ENCODE measurements at regions not wholly inside any gene's neighbourhood (a gene's known extent, or its start where the extent isn't known, plus 50 kb on each side); places are given as distances from the start of the nearest gene placed in this dataset.
"Not testable (repeated sequence)": the region's sequence is repeated elsewhere in the genome, so short reads cannot be mapped to it uniquely, and the experiment has no call there.

DNA sequence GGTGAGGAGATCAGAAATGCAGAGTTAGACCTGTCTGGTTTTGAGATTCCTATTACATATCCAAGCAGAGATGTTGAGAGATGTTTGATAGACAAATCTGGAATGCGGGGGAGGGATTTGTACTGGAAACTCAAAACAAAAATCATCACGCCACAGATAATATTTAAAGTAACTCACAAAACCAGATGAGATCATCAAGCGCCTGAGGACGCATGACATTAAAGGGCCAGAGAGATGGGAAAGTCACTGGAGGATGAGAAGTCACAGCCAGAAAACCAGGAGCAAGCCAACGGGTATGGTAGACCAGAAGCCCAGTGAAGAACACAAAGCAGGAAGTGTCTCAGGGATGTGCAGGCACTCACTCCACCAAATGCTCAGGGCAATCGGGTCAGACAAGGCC is 87.7 kb downstream of the DLL1 start:
- peaks cover 7 to 27% (median 19%) of the 10 kb centered on the region in 11 experiments; a peak in 20 of 22 replicates for H3K9me3 ChIP-seq (replicated peaks in 1 of 11)
- H3K4me3 ChIP-seq = no peak overlapping the region
- no peak overlapping the region for H3K4me2 ChIP-seq
- no peak for TF ChIP-seq Cebpa-rat (IDR thresholded peaks at IDR 0.05)
- H3K36me3 ChIP-seq = no peaks in the 10 kb centered on the region
- no peak overlapping the region for H3K9ac ChIP-seq
- H3K4me1 ChIP-seq = peaks cover 7 to 10% (median 9%) of the 10 kb centered on the region in 10 experiments
- 0 out of 22 replicates have a peak, but pooled peaks cover 0 to 3% (median 0%) of the 10 kb centered on the region in 11 experiments for H3K27me3 ChIP-seq
- H4K20me1 ChIP-seq = peaks cover 0 to 6% (median 0%) of the 10 kb centered on the region in 11 experiments; a peak in 2 of 22 replicates
- no peak overlapping the region for H3K27ac ChIP-seq

DNA sequence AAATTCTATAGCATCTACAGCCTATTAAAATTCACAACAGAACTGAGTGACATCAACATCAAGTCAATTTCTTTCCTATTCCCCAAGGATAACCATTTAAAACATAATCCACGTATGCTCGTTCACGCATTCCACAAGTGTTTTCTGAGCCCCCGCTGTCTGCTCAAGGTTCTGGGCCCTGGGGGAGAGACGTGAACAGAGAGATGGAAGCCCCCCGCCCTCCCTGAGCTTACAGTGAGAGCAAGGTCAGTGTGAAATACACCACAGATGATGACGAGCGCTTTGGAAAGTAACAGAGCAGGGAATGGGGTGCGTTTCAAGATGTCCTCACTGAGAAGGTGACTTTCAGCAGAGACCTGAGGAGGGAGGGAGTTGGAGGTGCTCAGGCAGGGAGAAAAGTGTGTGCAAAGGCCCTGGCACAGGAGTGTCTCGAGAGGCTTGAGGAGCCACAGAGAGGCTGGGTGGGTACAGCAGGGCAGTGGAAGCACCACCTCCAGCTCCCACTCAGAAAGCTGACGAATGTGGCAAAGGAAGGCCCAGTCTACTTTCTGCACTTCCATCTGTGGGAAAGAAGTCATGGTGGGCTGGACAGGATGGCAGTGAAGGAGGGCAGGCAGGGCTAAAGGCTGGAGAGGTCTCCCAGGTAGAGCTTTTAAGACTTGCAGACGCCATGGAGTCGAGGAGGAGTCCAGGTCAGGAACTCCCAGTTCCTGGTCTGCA is 88.3 kb downstream of the DLL1 start:
- Histone ChIP-seq H4K20me1 (peaks cover 0 to 6% (median 0%) of the 10 kb centered on the region in 11 experiments; a peak in 2 of 22 replicates), H3K4me2 (no peak overlapping the region), H3K9me3 (replicated peaks in 1 of 11) (peaks cover 7 to 27% (median 19%) of the 10 kb centered on the region in 11 experiments; a peak in 20 of 22 replicates), H3K9ac (no peak overlapping the region), H3K4me1 (peaks cover 10 to 17% (median 14%) of the 10 kb centered on the region in 10 experiments), H3K4me3 (no peak overlapping the region), H3K27ac (no peak overlapping the region), H3K27me3 (0 out of 22 replicates have a peak, but pooled peaks cover 0 to 3% (median 0%) of the 10 kb centered on the region in 11 experiments), H3K36me3 (no peaks in the 10 kb centered on the region)
- TF ChIP-seq Cebpa-rat (IDR thresholded peaks at IDR 0.05) = no peak

DNA sequence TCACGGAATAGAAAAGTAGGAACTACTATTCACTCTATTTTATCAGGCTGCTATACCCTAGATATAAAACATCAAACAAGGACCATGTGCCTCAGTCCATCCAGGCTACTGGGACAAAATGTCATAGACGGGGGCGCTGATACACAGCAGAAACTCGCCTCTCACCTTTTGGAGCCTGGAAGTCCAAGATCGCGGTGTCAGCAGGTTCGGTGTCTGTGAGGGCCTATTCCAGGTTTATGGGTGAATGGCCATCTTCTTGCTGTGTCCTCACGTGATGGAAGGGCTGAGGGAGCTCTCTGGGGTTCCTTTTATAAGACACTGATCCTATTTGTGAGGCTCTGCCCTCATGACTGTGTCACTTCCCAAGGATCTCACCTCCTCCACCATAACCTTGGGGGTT is 89.5 kb downstream of the DLL1 start:
- H3K4me3 ChIP-seq = no peak overlapping the region
- H3K4me1 ChIP-seq = peaks cover 10 to 17% (median 14%) of the 10 kb centered on the region in 10 experiments
- H3K4me2 ChIP-seq = no peak overlapping the region
- H3K27ac ChIP-seq = no peak overlapping the region
- peaks cover 12 to 38% (median 23%) of the 10 kb centered on the region in 11 experiments for H3K9me3 ChIP-seq (replicated peaks in 1 of 11)
- H3K27me3 ChIP-seq = 0 out of 22 replicates have a peak, but pooled peaks cover 0 to 3% (median 0%) of the 10 kb centered on the region in 11 experiments
- no peak overlapping the region for H3K9ac ChIP-seq
- H3K36me3 ChIP-seq = no peaks in the 10 kb centered on the region
- TF ChIP-seq Cebpa-rat (IDR thresholded peaks at IDR 0.05) = no peak
- no peaks in the 10 kb centered on the region; a peak in 1 of 22 replicates for H4K20me1 ChIP-seq

DNA sequence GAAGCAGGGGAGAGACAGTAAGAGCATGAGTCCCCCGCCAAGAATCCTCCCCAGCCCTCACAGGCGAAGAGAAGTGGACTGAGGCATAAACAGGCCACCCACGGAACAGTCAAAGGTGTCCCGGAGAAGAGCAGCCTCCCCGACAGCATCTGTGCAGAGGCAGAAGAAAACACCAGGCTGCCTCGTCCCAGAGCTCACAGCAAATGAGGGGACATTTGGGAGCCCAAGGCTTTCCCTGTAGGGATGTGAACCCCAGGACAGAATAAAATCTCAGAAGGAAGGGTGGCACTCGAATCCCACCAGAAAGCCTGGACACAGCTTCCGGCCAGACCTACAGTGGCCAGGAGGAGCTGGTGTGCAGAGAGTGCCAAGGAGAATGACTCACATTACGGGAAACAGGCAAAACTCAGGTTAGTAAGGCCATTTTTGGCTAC is 90.4 kb downstream of the DLL1 start:
- Histone ChIP-seq H3K27ac (no peak overlapping the region), H3K9ac (no peak overlapping the region), H3K9me3 (replicated peaks in 1 of 11) (peaks cover 21 to 47% (median 32%) of the 10 kb centered on the region in 11 experiments), H3K4me1 (peaks cover 10 to 17% (median 14%) of the 10 kb centered on the region in 10 experiments), H3K36me3 (no peaks in the 10 kb centered on the region), H3K27me3 (0 out of 22 replicates have a peak, but pooled peaks cover 0 to 5% (median 0%) of the 10 kb centered on the region in 11 experiments), H3K4me3 (no peak overlapping the region), H3K4me2 (no peak overlapping the region), H4K20me1 (no peaks in the 10 kb centered on the region; a peak in 1 of 22 replicates)
- TF ChIP-seq Cebpa-rat (IDR thresholded peaks at IDR 0.05) = no peak

DNA sequence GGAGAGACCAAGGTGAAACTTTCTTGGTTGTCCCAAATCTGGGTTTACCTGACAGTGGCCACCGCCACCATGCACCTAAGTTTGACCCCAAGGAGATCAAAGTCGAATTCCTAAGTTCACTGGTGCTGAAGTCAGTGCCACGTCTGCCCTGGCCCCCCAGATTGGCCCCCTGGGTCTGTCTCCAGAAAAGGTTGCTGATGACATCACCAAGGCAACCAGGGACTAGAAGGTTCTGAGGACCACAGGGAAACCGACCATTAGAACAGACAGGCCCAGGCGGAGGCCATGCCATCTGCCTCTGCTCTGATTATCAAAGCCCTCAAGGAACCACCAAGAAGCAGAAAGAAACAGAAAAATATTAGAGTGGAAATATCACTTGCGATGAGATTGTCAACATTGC is 91.2 kb downstream of the DLL1 start:
- Histone ChIP-seq H3K27me3 (0 out of 22 replicates have a peak, but pooled peaks cover 0 to 5% (median 0%) of the 10 kb centered on the region in 11 experiments), H3K9me3 (replicated peaks in 1 of 11) (peaks cover 28 to 48% (median 38%) of the 10 kb centered on the region in 11 experiments), H3K36me3 (no peaks in the 10 kb centered on the region), H3K27ac (no peak overlapping the region), H3K4me2 (no peak overlapping the region), H4K20me1 (no peaks in the 10 kb centered on the region; a peak in 1 of 22 replicates), H3K4me1 (peaks cover 10 to 17% (median 14%) of the 10 kb centered on the region in 10 experiments), H3K9ac (no peak overlapping the region), H3K4me3 (no peak overlapping the region)
- no peak for TF ChIP-seq Cebpa-rat (IDR thresholded peaks at IDR 0.05)

DNA sequence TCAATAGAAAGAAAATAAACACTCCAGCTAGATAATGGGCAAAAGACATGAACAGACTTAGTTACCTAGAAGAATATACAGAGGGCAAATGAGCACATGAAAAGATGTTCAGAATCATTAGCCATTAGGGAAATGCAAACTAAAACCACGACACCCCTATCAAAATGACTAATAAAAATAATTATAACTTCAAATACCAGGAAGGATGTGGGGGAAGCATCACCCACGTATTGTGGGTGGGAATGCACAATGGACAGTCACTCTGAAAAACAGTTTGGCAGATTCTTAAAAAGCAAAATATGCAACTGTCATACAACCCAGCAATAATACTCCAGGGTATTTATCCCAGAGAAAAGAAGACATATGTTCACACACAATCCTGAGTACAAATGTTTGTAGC is 92.6 kb downstream of the DLL1 start:
- Histone ChIP-seq H3K4me2 (peak overlapping the region; percentile 38 to 65 (median 49); a peak in 21 of 22 replicates), H4K20me1 (no peaks in the 10 kb centered on the region; a peak in 1 of 22 replicates), H3K36me3 (no peaks in the 10 kb centered on the region), H3K4me3 (no peak overlapping the region), H3K4me1 (peaks cover 10 to 17% (median 14%) of the 10 kb centered on the region in 10 experiments), H3K9me3 (replicated peaks in 1 of 11) (peaks cover 35 to 48% (median 39%) of the 10 kb centered on the region in 11 experiments), H3K27me3 (0 out of 22 replicates have a peak, but pooled peaks cover 0 to 5% (median 0%) of the 10 kb centered on the region in 11 experiments), H3K27ac (no peak overlapping the region), H3K9ac (no peak overlapping the region)
- TF ChIP-seq Cebpa-rat (IDR thresholded peaks at IDR 0.05) = no peak

DNA sequence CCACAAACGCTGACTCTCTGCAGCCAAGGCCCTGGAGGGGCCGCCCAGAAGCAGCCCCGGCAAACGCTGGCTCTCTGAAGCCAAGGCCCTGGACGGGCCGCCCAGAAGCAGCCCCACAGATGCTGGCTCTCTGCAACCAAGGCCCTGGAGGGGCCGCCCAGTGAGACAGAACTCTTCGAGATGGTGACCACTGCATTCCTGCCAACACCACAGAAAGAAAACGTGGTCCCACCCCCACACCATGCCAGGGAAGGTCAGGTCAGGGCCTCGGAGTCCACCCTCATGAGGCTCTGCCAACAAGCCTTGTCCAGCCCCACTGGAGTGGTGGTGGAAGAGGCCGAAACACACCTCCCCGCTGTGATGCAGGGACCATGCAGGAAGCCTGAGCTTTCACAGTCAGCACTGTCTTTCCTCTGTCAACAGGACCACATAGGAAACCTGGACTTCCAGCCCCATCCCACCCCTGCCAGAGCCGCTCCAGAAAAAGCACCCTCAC is 97.5 kb downstream of the DLL1 start:
- Histone ChIP-seq H3K4me3 (no peak overlapping the region), H3K36me3 (no peaks in the 10 kb centered on the region), H4K20me1 (no peaks in the 10 kb centered on the region), H3K27me3 (0 out of 22 replicates have a peak, but pooled peaks cover 0 to 5% (median 0%) of the 10 kb centered on the region in 11 experiments), H3K9ac (no peak overlapping the region), H3K4me1 (peaks cover 4 to 8% (median 7%) of the 10 kb centered on the region in 10 experiments; a peak in 19 of 20 replicates), H3K27ac (no peak overlapping the region), H3K4me2 (no peak overlapping the region), H3K9me3 (replicated peaks in 1 of 11) (peaks cover 35 to 45% (median 39%) of the 10 kb centered on the region in 11 experiments)
- no peak for TF ChIP-seq Cebpa-rat (IDR thresholded peaks at IDR 0.05)

DNA sequence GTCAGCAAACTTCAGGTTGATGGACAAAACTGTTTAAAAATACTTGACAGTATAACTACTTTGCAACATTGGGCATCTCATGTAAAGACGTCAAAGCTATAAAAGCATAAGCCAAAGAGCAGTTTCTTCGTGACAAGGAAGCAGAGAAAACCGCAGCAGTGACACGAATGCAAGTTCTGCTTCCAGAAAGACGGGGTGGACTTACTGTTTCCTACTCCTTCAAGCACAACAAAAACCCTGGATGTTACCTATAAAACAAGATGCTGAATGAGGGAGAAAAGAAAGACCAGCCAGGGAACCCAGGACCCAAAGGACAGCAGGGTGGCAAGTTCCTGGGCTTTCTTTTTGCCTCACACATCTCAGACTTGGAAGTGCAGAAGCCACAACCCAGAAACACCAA is 98.0 kb downstream of the DLL1 start:
- Histone ChIP-seq H4K20me1 (no peaks in the 10 kb centered on the region), H3K27ac (no peak overlapping the region), H3K36me3 (no peaks in the 10 kb centered on the region), H3K4me2 (no peak overlapping the region), H3K9ac (no peak overlapping the region), H3K4me3 (no peak overlapping the region), H3K27me3 (0 out of 22 replicates have a peak, but pooled peaks cover 0 to 5% (median 0%) of the 10 kb centered on the region in 11 experiments), H3K4me1 (peaks cover 0 to 3% (median 2%) of the 10 kb centered on the region in 10 experiments; a peak in 13 of 20 replicates), H3K9me3 (replicated peaks in 1 of 11) (peaks cover 35 to 45% (median 39%) of the 10 kb centered on the region in 11 experiments)
- TF ChIP-seq Cebpa-rat (IDR thresholded peaks at IDR 0.05) = no peak

DNA sequence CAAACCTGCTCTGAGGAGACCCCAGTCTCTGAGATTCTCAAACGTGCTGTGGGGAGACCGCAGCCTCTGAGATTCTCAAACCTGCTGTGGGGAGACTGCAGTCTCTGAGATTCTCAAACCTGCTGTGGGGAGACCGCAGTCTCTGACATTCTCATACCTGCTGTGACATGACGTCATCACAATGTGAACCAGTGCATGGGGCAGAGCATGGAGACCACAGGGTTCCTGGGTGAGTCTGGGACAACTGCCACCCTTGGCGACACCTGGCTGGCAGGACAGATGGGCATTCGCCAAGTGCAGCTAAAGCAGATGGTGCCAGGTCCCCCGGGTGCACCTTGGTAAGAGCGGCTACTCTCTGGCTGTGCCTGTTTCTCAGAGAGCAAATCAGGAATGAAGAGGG is 98.8 kb downstream of the DLL1 start:
- not testable (repeated sequence) for H4K20me1 ChIP-seq, H3K27ac ChIP-seq, H3K9ac ChIP-seq, H3K4me1 ChIP-seq, H3K4me2 ChIP-seq, H3K36me3 ChIP-seq, H3K4me3 ChIP-seq, H3K27me3 ChIP-seq
- H3K9me3 ChIP-seq (replicated peaks in 1 of 11) = peaks cover 35 to 41% (median 39%) of the 10 kb centered on the region in 11 experiments
